ENCODE measurements at regions not wholly inside any gene's neighbourhood (a gene's known extent, or its start where the extent isn't known, plus 50 kb on each side); places are given as distances from the start of the nearest gene placed in this dataset.

- no peak for DNase-seq (ENCODE audit: low spot score)
- in situ Hi-C loops (cut with MboI; ENCODE audit: low pct_unique_long_range_greater_than_20kb, low sequenced_read_pairs, unreplicated experiment): no loop called here
- TF ChIP-seq CTCF (IDR thresholded peaks at IDR 0.05; ENCODE audit: extremely low read depth, insufficient read depth, missing control alignments): no peak
Measured at GRCh38 chr4:44801384-44801783, 75.0 kb upstream of the GNPDA2 start.

GRCh38 chr4:44791831-44792230, 65.5 kb upstream of the GNPDA2 start:
- no peak for DNase-seq (ENCODE audit: low spot score)
- no peak for TF ChIP-seq CTCF (IDR thresholded peaks at IDR 0.05; ENCODE audit: extremely low read depth, insufficient read depth, missing control alignments)
- in situ Hi-C loops (cut with MboI; ENCODE audit: low pct_unique_long_range_greater_than_20kb, low sequenced_read_pairs, unreplicated experiment): no loop called here

GRCh38 chr4:44777115-44777514, 50.8 kb upstream of the GNPDA2 start:
- DNase-seq (ENCODE audit: low spot score): no peak
- no peak for TF ChIP-seq CTCF (IDR thresholded peaks at IDR 0.05; ENCODE audit: extremely low read depth, insufficient read depth, missing control alignments)
- in situ Hi-C loops (cut with MboI; ENCODE audit: low pct_unique_long_range_greater_than_20kb, low sequenced_read_pairs, unreplicated experiment): no loop called here

All from GM13977 (cell line).